ENCODE measurements at regions not wholly inside any gene's neighbourhood (a gene's known extent, or its start where the extent isn't known, plus 50 kb on each side); places are given as distances from the start of the nearest gene placed in this dataset.

- TF ChIP-seq POLR2A (IDR thresholded peaks at IDR 0.05; ENCODE audit: low read depth, low read length) (no peak), POLR2AphosphoS5 (IDR thresholded peaks at IDR 0.05; ENCODE audit: low read depth, low read length) (no peak)
Observed at GRCh38 chr14:85334316-85334715, 195.6 kb upstream of the FLRT2 start.
